GM21619 (cell line): ENCODE measurements at regions not wholly inside any gene's neighbourhood (a gene's known extent, or its start where the extent isn't known, plus 50 kb on each side); places are given as distances from the start of the nearest gene placed in this dataset.
"Not testable (repeated sequence)": the region's sequence is repeated elsewhere in the genome, so short reads cannot be mapped to it uniquely, and the experiment has no call there.

Experiments
- ATAC-seq: cut with Tn5 transposase; IDR thresholded peaks from one replicate; pipeline ENCODE4 v1.9.1; 2021; ENCODE audit not compliant: unreplicated experiment

- ATAC-seq: no peak
Measured at GRCh38 chr6:140185991-140186390, 811.5 kb upstream of the CITED2 start.

- no peak for ATAC-seq
Measured at GRCh38 chr6:140183881-140184280, 809.4 kb upstream of the CITED2 start.

- no peak for ATAC-seq
Measured at GRCh38 chr6:140182821-140183220, 808.4 kb upstream of the CITED2 start.

DNA sequence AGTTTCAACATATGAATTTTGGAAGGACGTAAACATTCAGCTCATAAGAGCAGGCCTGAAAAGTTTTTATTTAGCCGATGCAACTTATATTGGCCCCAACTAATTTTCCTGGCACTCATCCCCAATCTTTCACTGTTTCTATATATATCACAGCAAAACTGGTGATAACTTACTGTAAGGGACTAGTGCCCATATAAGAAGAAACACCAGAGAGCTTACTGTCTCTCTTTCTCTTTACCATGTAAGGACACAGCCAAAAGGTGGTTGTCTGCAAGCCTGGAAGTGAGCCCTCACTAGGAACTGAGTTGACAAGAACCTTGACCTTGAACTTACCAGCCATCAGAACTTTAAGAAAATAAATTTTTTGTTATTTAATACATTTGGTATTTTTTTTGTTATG lies 807.4 kb upstream of the CITED2 start:
- no peak for ATAC-seq

DNA sequence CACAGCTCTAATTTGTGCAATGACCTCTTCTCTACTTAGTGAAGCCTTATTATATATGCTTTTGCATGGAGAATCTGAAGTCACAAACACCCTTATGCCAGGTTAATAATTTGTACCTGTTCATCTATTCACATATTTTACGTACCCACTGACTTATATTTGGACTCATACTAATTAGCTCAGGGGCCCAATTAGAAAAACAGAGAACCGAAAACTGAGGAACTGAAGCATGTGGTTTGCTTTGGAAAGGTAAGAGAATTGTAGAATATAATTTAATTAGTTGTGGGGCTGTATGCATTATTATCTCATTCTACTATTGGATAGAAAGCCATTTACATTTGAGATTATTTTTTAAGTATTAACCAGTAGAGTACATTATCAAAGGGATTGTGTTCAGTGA lies 805.9 kb upstream of the CITED2 start:
- ATAC-seq: no peak

GRCh38 chr6:140178935-140179334 lies 804.5 kb upstream of the CITED2 start:
- no peak for ATAC-seq

DNA sequence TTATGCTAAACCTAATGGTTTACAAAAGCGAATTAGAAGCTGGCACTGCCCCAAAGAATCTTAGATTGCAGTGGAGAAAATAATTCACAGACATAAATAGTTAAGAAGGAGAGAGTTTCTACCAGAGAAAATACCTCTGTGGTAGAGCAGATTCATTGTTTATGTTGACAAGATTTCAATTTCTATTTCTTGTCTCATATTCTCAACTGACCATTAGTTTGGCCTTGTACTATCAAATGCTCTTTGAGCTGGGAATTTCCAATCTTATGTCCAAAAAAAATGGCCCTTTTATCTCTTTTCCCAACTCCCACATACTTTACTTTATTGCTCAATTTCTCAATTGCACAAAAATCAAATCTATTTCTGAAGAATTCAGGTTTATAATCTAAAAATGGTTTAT lies 804.1 kb upstream of the CITED2 start:
- no peak for ATAC-seq

GRCh38 chr6:140176306-140176705 lies 801.9 kb upstream of the CITED2 start:
- no peak for ATAC-seq

DNA sequence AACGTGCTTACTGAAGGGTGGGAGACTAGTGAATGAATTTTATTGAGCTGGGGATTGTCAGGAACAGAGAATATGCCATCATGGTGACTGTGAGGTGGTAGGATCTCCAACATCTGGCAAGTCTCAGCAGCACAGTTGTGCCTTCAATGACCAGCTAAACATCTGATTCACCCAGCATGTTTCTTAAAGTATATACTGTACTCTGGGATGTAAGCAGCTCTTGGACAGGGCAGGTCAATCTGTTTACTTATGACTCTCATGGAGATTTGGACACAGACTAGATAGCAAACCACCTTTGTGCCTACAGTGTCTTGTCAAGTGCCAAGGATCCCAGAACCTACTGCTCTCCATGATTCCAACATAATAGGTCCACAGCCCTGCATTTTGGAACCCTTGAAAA lies 801.0 kb upstream of the CITED2 start:
- no peak for ATAC-seq

- ATAC-seq: no peak
Measured at GRCh38 chr6:140174524-140174923, 800.1 kb upstream of the CITED2 start.

- ATAC-seq: no peak
Measured at GRCh38 chr6:140168365-140168764, 793.9 kb upstream of the CITED2 start.

DNA sequence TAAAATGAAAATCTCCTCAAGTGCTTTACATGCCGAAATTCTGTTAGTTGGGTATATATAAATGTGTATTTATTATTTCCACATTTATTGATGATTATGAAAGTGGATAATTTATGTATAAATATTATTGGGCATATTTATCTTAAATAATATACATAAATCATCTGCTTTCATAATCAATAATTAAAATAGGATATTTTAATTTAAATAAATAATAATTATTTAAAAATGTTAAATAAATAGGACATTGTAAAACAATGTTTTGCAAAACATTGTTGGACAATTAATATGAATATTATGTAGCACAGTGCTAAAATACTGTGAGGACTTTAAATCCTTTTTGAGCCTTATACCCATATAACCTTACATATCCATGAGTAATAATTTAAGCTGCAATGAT lies 786.5 kb upstream of the CITED2 start:
- no peak for ATAC-seq

DNA sequence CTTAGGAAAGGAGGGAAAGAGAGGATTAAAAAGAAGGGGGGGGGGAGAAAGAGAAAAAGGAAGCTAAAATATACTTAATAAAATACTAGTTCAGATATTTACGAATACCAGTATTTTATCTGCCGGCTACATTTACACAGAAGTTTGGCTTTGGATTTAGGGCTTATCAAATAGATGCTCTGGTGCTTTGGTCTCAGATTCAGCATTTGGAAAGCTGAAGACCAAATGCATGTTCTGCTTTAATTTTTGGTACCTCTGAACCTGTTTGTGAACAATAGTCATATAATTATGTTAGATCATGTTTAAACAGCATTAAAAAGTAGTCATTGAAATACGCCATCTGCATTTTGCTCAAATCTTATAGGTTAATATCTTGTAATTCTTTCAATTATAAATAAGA lies 786.0 kb upstream of the CITED2 start:
- no peak for ATAC-seq

GRCh38 chr6:140156131-140156530 lies 781.7 kb upstream of the CITED2 start:
- ATAC-seq: no peak

DNA sequence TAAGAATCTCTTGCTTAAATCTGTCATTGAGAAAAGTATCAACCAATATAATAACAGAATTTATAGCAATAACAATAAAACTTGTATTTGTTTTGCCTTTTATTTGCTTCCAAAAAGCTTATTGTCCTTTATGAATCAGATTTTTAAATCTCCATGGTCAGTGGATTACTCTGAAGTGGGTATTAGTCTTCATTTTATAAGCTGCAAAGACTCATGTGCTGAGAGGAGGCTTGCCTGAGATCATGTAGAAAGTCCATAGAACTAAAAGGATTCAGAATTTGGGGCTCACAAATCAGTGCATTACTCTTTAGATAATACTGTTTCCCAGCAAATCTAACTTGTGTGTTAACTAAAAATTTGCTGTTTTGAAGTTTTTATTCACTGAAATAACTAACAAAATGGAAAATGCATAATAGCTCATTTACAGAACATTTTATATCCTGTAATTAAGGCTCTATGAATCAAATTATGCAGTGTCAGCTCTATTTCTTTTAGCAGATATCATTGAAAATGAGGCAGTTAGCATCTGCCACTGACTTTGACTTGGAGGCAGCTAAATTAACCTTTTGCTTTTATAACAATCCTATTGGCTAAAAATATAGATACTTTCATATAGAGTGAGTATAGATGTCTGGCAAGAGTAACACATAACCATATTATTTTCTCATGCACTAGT lies 781.1 kb upstream of the CITED2 start:
- ATAC-seq: no peak

- no peak for ATAC-seq
Measured at GRCh38 chr6:140153703-140154102, 779.3 kb upstream of the CITED2 start.

GRCh38 chr6:140147825-140148814 lies 773.7 kb upstream of the CITED2 start:
- ATAC-seq: not testable (repeated sequence)

DNA sequence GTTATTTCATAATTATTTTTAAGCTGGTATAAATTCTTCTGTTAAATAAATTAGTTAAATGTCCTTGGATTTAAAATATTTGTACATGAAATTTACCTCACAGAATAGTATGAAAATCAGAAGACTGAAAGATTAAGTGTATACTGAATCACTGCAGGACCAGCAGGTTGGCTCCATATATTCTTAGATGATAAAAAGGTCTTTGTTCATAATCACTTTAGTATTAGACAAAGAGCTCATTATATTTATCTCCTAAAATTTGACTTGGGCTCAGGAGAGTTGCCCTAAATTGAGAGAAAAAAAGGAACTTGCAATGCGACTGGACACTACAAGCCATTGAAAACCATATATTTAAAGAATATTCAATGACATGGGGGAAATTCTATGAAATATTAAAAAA lies 766.4 kb upstream of the CITED2 start:
- no peak for ATAC-seq

DNA sequence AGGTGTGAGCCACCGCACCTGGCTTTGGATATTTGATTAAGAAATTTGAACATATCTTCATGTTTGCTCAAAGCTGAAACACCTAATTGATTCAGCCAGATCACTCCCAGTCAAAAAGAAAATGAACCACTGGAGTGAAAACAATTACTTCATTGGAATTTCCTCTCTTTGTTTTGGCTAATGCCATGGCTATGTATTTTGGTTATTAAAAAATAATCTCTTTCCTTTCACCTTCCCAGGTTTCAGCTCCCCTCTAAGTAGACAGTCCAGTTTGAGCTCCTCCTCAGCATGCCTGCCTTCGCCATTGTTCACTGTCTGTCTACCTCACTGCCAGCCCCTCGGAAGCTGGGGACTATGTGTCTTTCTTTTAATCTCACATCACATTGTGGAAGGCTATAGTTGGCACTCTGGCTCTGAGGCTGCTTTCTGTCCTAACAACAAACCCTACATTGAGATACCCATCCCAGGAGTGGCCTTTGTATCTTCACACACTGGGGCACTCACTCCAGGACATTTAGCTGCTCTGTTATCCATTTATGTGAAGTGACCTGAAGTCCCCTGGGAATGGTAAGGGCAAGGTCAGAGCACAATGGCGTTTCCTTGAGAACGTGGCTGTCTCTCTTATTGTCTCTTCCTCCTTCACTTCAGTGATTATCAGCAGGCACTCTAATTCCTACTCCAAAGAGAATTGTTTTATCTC lies 764.0 kb upstream of the CITED2 start:
- ATAC-seq: no peak

DNA sequence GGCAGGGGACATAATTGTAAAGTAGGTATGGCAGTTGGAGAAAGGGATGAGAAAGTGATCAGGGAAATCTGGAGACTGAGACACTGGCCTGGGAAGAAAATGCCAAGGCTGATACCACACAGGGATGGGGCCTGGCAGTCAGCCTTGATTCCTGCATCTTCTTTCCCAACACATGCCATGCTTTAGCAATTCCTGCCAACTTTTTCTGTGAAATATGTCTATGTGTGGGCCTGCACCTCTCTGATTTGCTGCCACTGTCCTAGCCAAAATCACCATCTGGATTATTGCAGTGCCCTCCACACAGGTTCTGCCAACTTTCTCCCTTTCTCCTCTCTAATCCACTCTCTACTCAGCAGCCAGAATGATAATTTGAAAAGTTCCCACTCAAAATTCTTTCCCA lies 759.8 kb upstream of the CITED2 start:
- ATAC-seq: no peak

GRCh38 chr6:140130074-140130473 lies 755.6 kb upstream of the CITED2 start:
- no peak for ATAC-seq

DNA sequence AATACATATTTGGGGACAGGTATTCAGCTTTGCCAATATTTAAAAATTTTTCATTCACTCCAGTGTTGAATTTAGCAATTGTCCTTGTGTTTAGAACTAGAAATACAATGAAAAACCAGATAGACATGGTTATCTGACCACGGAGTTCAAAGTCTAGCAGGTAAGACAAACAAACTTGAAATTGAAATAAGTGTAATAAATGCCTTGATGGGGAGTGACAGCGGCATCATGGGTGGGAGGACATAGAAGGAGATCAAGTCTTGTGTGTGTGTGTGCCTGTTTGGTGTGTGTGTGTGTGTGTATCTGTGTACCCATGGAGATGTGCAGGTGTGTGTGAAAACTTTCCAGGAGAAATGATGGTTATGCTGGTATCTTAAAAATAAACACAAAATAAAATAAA lies 750.0 kb upstream of the CITED2 start:
- no peak for ATAC-seq
